ENCODE measurements at regions not wholly inside any gene's neighbourhood (a gene's known extent, or its start where the extent isn't known, plus 50 kb on each side); places are given as distances from the start of the nearest gene placed in this dataset.

- TF ChIP-seq, protein P1, sequence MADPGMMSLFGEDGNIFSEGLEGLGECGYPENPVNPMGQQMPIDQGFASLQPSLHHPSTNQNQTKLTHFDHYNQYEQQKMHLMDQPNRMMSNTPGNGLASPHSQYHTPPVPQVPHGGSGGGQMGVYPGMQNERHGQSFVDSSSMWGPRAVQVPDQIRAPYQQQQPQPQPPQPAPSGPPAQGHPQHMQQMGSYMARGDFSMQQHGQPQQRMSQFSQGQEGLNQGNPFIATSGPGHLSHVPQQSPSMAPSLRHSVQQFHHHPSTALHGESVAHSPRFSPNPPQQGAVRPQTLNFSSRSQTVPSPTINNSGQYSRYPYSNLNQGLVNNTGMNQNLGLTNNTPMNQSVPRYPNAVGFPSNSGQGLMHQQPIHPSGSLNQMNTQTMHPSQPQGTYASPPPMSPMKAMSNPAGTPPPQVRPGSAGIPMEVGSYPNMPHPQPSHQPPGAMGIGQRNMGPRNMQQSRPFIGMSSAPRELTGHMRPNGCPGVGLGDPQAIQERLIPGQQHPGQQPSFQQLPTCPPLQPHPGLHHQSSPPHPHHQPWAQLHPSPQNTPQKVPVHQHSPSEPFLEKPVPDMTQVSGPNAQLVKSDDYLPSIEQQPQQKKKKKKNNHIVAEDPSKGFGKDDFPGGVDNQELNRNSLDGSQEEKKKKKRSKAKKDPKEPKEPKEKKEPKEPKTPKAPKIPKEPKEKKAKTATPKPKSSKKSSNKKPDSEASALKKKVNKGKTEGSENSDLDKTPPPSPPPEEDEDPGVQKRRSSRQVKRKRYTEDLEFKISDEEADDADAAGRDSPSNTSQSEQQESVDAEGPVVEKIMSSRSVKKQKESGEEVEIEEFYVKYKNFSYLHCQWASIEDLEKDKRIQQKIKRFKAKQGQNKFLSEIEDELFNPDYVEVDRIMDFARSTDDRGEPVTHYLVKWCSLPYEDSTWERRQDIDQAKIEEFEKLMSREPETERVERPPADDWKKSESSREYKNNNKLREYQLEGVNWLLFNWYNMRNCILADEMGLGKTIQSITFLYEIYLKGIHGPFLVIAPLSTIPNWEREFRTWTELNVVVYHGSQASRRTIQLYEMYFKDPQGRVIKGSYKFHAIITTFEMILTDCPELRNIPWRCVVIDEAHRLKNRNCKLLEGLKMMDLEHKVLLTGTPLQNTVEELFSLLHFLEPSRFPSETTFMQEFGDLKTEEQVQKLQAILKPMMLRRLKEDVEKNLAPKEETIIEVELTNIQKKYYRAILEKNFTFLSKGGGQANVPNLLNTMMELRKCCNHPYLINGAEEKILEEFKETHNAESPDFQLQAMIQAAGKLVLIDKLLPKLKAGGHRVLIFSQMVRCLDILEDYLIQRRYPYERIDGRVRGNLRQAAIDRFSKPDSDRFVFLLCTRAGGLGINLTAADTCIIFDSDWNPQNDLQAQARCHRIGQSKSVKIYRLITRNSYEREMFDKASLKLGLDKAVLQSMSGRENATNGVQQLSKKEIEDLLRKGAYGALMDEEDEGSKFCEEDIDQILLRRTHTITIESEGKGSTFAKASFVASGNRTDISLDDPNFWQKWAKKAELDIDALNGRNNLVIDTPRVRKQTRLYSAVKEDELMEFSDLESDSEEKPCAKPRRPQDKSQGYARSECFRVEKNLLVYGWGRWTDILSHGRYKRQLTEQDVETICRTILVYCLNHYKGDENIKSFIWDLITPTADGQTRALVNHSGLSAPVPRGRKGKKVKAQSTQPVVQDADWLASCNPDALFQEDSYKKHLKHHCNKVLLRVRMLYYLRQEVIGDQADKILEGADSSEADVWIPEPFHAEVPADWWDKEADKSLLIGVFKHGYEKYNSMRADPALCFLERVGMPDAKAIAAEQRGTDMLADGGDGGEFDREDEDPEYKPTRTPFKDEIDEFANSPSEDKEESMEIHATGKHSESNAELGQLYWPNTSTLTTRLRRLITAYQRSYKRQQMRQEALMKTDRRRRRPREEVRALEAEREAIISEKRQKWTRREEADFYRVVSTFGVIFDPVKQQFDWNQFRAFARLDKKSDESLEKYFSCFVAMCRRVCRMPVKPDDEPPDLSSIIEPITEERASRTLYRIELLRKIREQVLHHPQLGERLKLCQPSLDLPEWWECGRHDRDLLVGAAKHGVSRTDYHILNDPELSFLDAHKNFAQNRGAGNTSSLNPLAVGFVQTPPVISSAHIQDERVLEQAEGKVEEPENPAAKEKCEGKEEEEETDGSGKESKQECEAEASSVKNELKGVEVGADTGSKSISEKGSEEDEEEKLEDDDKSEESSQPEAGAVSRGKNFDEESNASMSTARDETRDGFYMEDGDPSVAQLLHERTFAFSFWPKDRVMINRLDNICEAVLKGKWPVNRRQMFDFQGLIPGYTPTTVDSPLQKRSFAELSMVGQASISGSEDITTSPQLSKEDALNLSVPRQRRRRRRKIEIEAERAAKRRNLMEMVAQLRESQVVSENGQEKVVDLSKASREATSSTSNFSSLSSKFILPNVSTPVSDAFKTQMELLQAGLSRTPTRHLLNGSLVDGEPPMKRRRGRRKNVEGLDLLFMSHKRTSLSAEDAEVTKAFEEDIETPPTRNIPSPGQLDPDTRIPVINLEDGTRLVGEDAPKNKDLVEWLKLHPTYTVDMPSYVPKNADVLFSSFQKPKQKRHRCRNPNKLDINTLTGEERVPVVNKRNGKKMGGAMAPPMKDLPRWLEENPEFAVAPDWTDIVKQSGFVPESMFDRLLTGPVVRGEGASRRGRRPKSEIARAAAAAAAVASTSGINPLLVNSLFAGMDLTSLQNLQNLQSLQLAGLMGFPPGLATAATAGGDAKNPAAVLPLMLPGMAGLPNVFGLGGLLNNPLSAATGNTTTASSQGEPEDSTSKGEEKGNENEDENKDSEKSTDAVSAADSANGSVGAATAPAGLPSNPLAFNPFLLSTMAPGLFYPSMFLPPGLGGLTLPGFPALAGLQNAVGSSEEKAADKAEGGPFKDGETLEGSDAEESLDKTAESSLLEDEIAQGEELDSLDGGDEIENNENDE (IDR thresholded peaks at IDR 0.05; ENCODE audit: insufficient replicate concordance, low read length): no peak
- TF ChIP-seq EGR1 (IDR thresholded peaks at IDR 0.05; ENCODE audit: borderline replicate concordance, low read depth, low read length) (no peak), CBX5 (IDR thresholded peaks at IDR 0.05; ENCODE audit: low read depth, low read length) (no peak), SP1 (IDR thresholded peaks at IDR 0.05; ENCODE audit: low read depth, low read length) (no peak), CHD2 (IDR thresholded peaks at IDR 0.05; ENCODE audit: low read length) (no peak), POLR2A (IDR thresholded peaks at IDR 0.05; ENCODE audit: control extremely low read depth in 1 of 2, low read depth in 2 of 2, low read length in 2 of 2) (no peak), SIN3A (conservative IDR thresholded peaks at IDR 0.05 in 1 of 2, IDR thresholded peaks at IDR 0.05 in 1 of 2; ENCODE audit: low read depth in 1 of 2, low read length in 2 of 2) (no peak), TAF1 (IDR thresholded peaks at IDR 0.05; ENCODE audit: low read depth, low read length) (no peak), KDM1A (IDR thresholded peaks at IDR 0.05; ENCODE audit: borderline replicate concordance, low read length) (no peak), YY1 (IDR thresholded peaks at IDR 0.05; ENCODE audit: low read depth, low read length) (no peak)
- TF ChIP-seq, protein P2, sequence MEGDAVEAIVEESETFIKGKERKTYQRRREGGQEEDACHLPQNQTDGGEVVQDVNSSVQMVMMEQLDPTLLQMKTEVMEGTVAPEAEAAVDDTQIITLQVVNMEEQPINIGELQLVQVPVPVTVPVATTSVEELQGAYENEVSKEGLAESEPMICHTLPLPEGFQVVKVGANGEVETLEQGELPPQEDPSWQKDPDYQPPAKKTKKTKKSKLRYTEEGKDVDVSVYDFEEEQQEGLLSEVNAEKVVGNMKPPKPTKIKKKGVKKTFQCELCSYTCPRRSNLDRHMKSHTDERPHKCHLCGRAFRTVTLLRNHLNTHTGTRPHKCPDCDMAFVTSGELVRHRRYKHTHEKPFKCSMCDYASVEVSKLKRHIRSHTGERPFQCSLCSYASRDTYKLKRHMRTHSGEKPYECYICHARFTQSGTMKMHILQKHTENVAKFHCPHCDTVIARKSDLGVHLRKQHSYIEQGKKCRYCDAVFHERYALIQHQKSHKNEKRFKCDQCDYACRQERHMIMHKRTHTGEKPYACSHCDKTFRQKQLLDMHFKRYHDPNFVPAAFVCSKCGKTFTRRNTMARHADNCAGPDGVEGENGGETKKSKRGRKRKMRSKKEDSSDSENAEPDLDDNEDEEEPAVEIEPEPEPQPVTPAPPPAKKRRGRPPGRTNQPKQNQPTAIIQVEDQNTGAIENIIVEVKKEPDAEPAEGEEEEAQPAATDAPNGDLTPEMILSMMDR (IDR thresholded peaks at IDR 0.05; ENCODE audit: control extremely low read depth in 1 of 3, insufficient read depth in 1 of 3, low read depth in 1 of 3, low read length in 3 of 3): no peak
Measured at GRCh38 chr18:30929065-30929464, 113.5 kb downstream of the DSC3 start (continued).
